ENCODE measurements at regions not wholly inside any gene's neighbourhood (a gene's known extent, or its start where the extent isn't known, plus 50 kb on each side); places are given as distances from the start of the nearest gene placed in this dataset.
A peak's percentile ranks its signal among the peaks of the same experiment; 100 is the strongest.

DNA sequence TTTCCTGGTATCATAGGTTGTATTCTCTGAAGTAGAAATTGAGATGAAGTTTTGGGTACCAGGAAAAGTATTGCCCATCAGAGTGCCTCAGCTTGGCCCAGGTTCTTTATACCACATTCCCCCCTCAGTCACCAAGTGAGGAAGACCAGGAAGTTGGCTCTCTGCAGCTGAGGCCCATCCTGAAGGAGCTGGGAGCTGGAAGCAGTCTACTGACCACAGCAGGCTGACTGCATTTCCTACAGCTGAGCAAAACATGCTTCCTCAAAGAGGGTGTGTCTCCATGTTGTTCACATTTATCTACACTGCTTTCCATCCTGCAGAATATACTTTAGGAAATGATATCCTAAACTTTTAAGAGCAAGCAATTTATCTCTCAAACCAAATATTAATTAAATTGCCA is 654.6 kb downstream of the ELAVL2 start:
- DNase-seq: no peak

DNA sequence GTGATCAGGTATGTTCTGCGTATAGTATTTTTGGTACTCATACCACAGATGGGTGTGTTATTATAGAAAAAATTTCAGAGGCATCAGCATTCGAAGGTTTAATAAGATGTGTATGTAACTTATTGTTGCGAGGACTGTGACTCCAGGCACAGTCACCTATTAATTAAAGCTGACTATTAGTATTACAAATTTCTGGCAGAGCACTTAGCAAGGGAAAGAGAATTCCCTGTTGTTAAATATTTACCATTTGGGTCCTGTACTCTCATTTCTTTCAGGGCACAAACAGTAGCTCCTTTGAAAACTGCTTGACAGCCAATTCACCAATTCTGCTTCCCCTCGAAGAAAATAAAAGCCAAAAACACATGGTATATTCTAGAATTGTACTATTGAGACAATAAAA is 653.8 kb downstream of the ELAVL2 start:
- no peak for DNase-seq

GRCh38 chr9:23172979-23173637 is 652.9 kb downstream of the ELAVL2 start:
- DNase-seq: no peak

- no peak for DNase-seq
Observed at GRCh38 chr9:23194281-23194680, 631.8 kb downstream of the ELAVL2 start.

DNA sequence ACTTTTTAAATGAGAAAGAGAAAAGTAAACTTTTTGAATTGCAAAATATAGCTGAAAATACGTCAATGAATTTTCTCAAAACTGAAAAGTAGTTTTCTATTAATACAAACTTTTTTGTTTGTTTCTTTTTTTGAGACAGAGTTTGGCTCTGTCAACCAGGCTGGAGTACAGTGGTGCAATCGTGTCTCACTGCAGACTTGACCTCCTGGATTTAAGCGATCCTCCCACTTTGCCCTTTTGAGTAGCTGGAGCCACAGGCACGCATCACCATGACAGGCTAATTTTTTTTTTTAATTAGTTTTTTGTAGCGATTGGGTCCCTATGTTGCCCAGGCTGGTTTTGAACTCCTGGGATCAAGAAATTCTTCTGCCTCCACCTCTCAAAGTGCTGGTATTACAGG is 610.4 kb downstream of the ELAVL2 start:
- DNase-seq: no peak

GRCh38 chr9:23219471-23219870 is 606.6 kb downstream of the ELAVL2 start:
- no peak for DNase-seq

- no peak for DNase-seq
Observed at GRCh38 chr9:23220171-23220570, 605.9 kb downstream of the ELAVL2 start.

DNA sequence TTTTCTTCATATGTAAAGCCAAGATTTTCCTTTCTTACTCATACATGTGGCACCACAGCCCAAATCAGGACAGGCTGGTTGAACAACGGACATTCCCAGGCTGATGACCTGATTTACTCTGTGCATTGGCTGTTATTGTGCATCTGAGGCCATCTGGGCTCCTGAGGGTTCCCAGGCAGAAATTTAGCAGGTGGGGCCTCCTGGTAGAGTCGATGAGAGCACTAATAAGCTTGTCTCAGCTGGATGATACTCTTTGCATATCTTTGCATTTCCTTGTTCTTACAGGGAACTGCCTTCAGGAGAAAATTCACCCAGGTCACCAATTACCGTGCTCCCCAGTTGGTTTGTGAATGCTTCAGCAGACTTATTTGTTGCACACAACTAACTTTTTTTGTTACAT is 605.1 kb downstream of the ELAVL2 start:
- no peak for DNase-seq

- no peak for DNase-seq
Observed at GRCh38 chr9:23229890-23230317, 596.1 kb downstream of the ELAVL2 start.

DNA sequence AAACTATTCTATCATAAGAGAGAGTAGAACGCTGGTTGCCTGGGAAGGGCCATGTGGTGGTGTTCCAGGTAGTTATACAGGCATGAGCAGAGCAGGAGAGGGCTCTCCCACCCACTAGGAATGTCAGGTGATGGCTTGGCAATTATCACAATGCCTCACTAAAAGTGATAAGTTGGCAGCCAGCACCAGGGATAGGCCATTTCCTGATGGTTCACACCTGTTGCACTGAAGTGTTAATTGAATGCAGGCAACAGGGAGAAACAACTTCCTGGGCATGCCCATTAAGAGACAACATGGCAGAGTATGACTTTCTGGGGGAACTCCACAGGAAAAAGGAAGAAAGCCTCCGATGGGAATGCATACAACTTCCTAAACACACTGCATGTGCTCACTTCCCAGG is 593.2 kb downstream of the ELAVL2 start:
- DNase-seq: no peak

GRCh38 chr9:23243523-23243922 is 582.5 kb downstream of the ELAVL2 start:
- no peak for DNase-seq

DNA sequence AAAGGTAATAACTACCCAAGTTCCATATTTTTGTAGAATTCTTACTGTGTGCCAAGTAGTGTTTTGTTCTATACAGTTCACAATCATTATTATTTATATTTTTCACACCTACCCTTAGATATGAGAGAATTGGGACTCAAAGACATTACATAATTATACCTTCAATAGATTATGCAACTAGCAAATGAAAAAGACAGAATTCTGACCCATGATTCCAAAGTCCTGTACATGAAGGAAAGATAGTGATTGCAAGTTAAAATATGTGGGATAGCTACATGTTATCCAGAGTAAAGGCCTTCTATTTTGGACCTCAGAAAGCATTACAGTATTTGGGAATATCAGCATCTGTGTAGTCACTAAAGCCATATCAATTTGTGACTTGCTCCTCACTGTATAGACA is 581.0 kb downstream of the ELAVL2 start:
- no peak for DNase-seq

- DNase-seq: no peak
Observed at GRCh38 chr9:23254404-23255184, 571.4 kb downstream of the ELAVL2 start.

- no peak for DNase-seq
Observed at GRCh38 chr9:23255346-23255745, 570.7 kb downstream of the ELAVL2 start.

DNA sequence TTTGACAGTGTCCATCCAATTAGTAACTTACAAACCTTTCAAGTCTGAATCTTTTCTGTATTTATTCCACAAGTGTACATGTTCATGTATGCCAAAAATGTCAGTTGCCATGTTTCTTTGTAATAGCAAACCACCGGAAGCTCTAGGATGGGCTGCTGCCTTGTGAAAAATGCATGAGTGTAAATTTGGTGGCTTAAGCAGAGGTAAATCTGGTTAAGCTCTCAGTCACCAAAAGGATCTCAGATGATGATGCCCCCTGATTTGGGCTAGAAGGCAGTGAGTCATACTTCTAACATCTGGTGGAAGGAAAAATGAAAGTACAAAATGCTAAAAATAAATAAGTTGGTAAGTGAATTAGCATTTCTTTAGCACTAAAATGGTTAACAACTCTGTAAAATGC is 567.5 kb downstream of the ELAVL2 start:
- no peak for DNase-seq

DNA sequence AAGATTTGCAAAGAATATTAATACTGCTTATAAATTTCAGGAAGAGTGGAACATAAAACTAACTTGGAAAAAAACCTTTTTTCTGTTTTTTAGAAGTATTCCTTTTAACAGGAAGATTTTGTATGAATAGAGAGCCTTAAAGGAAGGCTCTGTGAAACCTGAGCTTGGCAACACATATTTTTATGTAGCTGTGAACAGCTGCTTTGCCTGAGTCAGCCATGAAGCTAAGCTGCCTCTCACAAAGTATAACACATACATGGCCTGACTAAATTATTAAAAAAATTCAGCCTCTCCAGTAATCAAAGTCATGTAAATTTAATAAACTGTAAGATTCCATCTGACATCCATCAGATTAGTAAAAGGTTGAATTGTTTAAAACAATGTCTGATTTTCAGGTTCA is 547.5 kb downstream of the ELAVL2 start:
- peak; percentile 4 for DNase-seq

DNA sequence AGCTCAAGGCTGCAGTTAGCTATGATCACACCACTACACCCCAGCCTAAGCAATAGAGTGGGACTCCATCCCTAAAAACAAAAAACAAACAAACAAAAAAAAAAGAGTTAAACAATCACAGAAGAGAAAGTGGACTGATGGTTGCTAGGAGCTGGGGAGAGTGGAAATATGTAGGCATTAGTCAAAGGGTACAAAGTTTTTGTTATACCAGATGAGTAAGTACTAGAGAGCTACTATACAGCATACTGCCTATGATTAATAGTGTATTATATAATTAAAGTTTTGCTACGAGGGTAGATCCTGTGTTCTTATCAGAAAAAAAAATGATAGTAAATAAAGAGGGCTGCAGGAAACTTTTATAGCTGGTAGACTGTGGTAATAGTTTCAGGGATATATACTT is 538.6 kb downstream of the ELAVL2 start:
- DNase-seq: no peak

GRCh38 chr9:23288545-23288944 is 537.5 kb downstream of the ELAVL2 start:
- DNase-seq: no peak

DNA sequence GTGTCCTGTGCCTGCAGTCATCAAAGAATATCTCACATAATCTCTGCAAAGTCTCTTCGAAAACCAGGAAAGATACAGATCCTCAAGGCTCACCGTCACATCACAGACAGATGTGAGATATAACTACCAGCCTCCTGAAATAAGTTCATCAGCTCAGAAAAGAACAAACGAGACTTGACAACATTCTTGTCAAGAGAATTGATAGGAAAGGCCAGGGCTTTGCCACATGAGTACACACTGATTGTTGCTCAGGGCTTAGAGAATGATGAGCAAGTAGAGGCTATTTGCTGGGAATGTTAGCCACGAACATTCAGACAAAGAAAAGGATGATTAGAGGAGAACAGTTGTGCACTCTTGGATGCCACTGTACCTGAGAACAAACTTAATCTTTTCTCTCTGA is 535.1 kb downstream of the ELAVL2 start:
- DNase-seq: no peak

- DNase-seq: no peak
Observed at GRCh38 chr9:23302281-23302680, 523.8 kb downstream of the ELAVL2 start.

DNA sequence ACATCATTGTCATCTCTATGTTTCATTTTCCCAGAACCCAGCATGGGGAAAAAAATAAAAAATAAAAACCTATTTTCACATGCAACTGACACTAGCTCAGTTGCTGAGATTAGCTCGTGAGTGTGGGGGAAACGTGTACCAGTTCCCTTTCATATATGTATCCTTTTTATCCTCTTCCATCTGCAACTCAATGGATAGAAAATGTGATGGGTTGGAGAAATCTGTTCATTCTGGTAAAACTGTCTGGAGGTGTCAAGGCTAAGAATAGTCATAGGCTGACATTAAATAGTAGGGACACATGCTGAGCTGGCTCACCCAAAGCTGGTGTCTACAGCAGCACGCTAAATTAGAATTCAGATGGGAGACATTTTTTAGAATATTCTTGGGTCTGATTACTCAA is 519.3 kb downstream of the ELAVL2 start:
- no peak for DNase-seq

DNA sequence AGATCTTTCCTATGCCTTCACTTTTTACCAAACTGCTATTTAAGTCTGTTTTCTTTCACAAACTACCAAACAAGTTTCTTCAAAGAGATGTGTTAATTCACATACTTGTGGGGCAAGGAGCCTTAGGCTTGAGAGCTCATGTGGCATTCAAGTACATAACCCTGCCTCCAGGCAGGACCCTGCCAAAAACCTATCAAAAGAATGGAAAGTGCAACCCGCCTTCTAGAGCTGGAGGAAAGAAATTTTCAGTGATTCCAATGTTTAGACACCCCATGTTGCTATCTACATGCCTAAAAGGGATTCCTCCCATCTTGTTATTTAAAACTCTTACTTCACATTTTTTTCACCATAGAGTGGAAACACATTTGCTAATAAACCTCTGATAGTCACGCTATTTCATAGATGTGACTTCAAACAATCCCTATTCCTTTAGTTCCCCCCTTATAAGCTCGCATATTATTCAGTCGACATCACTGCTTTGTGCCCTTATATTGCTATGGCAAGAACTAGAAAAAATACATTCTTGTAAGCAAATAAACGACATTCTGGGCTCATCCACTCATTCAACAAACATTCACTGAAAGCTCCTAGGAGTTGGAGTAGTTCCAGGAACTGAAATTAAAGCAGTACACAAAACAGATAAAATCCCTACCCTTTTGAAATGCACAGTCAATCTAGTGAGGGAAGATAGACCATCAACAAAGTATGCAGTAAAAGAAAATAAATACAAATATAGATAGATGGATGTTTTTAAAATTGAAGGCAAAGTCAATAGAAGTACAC is 518.1 kb downstream of the ELAVL2 start:
- DNase-seq: no peak

- no peak for DNase-seq
Observed at GRCh38 chr9:23309800-23310199, 516.2 kb downstream of the ELAVL2 start.
